ENCODE measurements at regions not wholly inside any gene's neighbourhood (a gene's known extent, or its start where the extent isn't known, plus 50 kb on each side); places are given as distances from the start of the nearest gene placed in this dataset.

GRCh38 chr12:124477107-124477915, 90.1 kb downstream of the NCOR2 start:
- ChIA-PET CTCF (no interaction called here), POLR2A (no interaction called here)
- peaks cover 67% of the 10 kb centered on the region for H3K36me3 Mint-ChIP-seq
- no peak for DNase-seq (ENCODE audit: low spot score)
- ATAC-seq, result no peak
- peak overlapping the region; percentile 4; the same call in 1 of the 2 replicates for H3K27ac Mint-ChIP-seq
- peaks cover 19% of the 10 kb centered on the region for H3K9me3 Mint-ChIP-seq
- no peak overlapping the region for H3K4me3 Mint-ChIP-seq
- H3K4me1 Mint-ChIP-seq, result peaks cover 6% of the 10 kb centered on the region; the same call in 1 of the 2 replicates
- H3K27me3 Mint-ChIP-seq (ENCODE audit: low read depth), result no peaks in the 10 kb centered on the region
- no peak for TF ChIP-seq SMAD4 (CRISPR knock-in tag; IDR thresholded peaks at IDR 0.05)
- TF ChIP-seq MYBL2 (CRISPR knock-in tag; IDR thresholded peaks at IDR 0.05), result no peak
- TF ChIP-seq RELA (CRISPR knock-in tag; IDR thresholded peaks at IDR 0.05; ENCODE audit: borderline replicate concordance), result no peak
- TF ChIP-seq ZNF317 (CRISPR knock-in tag; IDR thresholded peaks at IDR 0.05; ENCODE audit: borderline replicate concordance, low read depth), result no peak
- no peak for TF ChIP-seq NR1H2 (CRISPR knock-in tag; IDR thresholded peaks at IDR 0.05)
- TF ChIP-seq PRRX2 (CRISPR knock-in tag; IDR thresholded peaks at IDR 0.05), result no peak
- TF ChIP-seq PRDM15 (CRISPR knock-in tag; IDR thresholded peaks at IDR 0.05), result no peak
- no peak for TF ChIP-seq FOXP1 (CRISPR knock-in tag; IDR thresholded peaks at IDR 0.05; ENCODE audit: borderline replicate concordance)
- TF ChIP-seq E2F5 (CRISPR knock-in tag; IDR thresholded peaks at IDR 0.05), result no peak

- H3K36me3 Mint-ChIP-seq, result peaks cover 73% of the 10 kb centered on the region
- DNase-seq (ENCODE audit: low spot score), result no peak
- H3K9me3 Mint-ChIP-seq, result peaks cover 19% of the 10 kb centered on the region
- no peaks in the 10 kb centered on the region for H3K27me3 Mint-ChIP-seq (ENCODE audit: low read depth)
- TF ChIP-seq STAT6 (CRISPR knock-in tag; conservative IDR thresholded peaks at IDR 0.05; ENCODE audit: low read depth) (no peak), PREB (CRISPR knock-in tag; IDR thresholded peaks at IDR 0.05; ENCODE audit: borderline replicate concordance) (no peak), MXD4 (CRISPR knock-in tag; IDR thresholded peaks at IDR 0.05; ENCODE audit: borderline replicate concordance) (no peak), EMX1 (CRISPR knock-in tag; IDR thresholded peaks at IDR 0.05) (no peak)
- ATAC-seq, result no peak
- H3K27ac Mint-ChIP-seq, result no peak overlapping the region
- H3K4me1 Mint-ChIP-seq, result peaks cover 6% of the 10 kb centered on the region; the same call in 1 of the 2 replicates
- POLR2A ChIA-PET, result no interaction called here
- no peak overlapping the region for H3K4me3 Mint-ChIP-seq
- CTCF ChIA-PET, result no interaction called here
These were observed 91.4 kb downstream of the NCOR2 start for GRCh38 chr12:124476011-124476400.

All from WTC11 (cell line).